ENCODE measurements at regions not wholly inside any gene's neighbourhood (a gene's known extent, or its start where the extent isn't known, plus 50 kb on each side); places are given as distances from the start of the nearest gene placed in this dataset.
A peak's percentile ranks its signal among the peaks of the same experiment; 100 is the strongest.

DNA sequence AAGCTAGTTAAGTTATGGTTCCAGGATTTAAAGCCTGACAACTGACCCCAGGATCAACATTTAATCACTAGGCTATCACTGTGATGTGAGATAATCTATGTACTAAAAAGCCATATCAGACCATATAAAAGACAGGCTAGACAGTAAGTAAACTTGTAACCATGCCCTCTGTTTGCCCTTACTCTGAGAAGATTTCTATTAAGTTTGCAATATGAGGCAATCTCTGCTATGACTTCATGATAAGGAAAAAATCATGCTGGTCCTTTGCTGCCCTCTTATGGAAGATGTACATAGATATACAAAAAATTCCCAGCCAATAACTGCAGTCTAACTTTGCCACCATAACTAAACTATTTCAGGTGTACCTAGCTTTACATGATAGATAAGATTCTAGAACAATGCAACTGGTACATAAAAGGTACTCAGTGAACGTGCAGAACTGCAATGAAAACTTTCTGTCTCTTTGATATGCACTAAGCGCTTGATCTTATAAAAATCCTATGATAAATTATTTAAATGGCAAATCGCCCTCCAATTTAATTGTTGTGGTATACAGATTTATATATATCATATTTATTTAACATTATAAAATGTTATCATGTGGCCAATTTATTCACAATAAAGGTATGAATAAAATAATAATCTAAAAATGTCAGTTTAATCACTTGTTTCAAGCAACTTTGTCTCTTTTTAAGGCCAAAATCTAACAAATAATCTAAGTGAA lies 70.5 kb downstream of the FAM217A start:
- DNase-seq: no peak

DNA sequence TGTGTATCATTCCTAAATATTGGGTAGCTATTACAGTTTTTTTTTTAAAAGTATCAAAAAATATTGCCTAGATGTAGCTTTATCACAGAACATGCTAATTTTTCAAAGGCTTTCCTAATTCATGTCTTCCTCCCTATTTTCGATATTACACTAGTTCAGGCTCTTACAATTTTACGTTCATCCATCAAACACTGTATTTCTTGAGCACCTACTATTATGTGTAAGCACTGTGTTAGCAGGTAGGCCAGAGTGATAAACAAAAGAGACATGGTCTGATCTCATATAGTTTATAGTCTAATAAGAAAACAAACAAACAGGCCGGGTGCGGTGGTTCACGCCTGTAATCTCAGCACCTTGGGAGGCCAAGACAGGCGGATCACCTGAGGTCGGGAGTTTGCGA lies 69.5 kb downstream of the FAM217A start:
- DNase-seq: no peak

DNA sequence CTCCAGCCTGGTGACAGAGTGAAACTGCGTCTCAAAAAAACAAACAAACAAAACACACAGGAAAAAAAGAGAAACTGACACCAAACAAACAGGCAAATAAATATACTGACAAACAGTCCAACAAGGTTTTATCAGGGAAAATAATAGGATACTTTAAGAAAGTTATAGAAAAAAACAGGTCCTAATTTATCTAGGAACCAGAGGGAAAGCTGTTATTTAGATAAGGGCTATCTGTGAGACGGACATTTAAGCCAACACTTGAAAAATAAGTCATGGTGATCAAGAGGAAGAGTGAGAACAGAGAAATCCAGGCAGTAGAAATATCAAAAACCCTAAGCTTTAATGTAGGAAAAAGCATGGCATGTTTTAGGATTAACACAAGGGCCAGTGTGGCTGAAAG lies 68.9 kb downstream of the FAM217A start:
- DNase-seq: no peak

DNA sequence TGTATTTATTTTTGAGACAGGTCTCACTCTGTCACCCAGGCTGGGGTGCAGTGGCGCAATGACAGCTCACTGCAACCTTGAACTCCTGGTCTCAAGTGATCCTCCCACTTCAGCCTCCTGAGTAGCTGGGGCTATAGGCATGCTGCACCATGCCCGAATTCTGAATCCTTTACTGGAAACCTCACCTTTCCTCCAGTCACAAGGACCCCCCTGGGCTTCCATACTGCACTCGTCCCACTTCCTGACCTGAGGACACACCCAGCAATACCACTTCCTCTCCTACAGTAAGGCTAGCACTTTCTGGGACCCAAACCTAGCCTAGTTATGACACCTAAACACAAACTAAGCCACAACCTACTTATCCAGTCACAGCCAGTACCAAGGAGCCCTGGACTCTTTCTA lies 68.2 kb downstream of the FAM217A start:
- DNase-seq: no peak

DNA sequence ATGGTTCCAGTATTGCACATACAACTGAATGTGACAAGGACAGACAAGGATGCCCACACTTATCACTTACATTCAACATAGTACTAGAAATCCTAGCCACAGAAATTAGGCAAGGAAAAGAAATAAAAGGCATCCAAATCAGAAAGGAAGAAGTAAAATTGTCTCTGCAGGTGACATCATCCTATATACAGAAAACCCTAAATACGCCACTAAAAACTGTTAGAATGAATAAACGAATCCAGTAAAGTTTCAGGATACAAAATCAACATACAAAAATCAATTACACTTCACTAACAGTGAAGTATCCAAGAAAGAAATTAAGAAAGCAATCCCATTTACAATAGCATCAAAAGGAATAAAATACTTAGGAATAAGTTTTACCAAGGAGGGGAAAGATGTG lies 66.1 kb downstream of the FAM217A start:
- DNase-seq: no peak

DNA sequence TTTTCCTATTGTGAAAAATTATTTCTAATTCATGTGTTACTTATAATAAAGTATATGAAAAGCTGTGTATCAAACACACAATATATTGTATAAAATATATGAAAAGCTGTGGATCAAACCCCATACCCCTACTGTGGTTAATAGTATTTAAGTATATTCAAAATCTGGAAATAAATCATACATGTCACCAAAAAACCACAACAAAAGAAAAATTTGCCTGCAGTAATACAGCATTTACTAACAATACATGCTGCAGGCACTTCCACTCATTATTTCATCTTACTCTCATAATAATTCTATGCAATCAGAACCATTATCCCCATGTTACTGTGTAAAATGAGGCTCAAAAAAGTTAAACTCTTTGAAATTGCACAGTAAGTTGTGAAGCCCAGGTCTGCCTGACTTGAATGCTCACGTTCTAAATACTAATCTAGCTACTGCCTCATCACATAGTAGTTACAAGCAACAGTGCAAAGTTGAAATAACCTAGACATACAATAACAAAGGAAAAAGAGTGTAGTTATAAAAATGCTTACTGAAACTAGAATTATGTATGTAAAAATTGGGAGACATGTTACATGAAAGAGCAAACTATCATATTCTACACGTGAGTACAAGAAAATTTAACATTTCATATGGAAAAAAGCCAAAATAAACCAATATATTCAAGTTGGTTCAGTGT lies 61.7 kb downstream of the FAM217A start:
- no peak for DNase-seq

DNA sequence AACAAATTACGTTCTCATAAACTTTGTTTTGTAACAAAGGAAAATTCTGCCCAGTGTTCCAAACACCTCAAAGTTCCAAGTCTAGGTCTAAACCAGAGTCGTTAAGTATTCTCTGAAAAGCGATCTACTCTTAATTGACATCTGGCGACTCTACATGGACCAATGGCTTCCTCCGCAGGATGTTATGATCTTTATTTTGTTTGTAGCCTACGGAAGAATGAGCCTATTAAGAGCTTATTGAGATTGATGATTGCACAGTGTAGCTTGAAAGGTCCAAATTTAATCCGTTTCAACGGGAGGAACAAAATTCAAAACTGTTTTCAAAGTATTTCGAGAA lies 61.1 kb downstream of the FAM217A start:
- DNase-seq: no peak

DNA sequence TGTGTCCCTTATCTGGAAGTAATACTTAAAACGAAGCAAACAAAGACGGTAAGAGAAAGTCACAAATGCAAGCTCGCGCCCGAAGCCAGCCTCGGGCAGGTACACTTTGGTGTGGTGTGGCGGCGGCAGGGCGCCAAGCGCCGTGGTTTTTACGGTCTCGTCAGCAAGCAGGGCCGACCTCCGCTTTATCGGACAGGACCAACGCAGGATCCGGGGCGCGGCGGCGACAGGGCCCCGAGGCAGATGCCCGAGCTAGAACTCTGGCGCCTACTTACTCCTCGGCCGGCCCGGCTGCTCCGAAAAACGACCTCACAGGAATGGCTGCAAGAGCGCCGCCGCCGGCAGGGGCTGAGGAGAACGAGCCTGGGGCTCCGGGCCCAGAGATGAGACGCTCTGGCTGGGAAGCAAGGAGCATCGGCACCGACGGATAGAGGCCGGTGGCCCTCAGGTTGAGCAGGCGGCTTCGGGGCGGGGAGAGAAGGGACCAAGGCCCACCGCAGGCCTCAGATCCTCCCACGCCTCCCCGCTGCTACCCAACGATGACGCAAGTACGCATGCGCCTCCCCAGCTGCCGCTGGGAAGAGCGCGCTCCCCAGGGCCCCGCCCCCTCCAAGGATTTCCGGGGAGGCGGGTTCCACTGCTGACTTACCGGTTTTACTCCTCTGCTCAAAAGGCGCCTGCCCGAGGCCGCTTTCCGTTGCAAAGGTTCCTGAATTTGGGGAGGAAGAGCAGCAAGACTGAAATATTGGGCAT lies 60.6 kb downstream of the FAM217A start:
- peak; percentile 72 for DNase-seq

All from NCI-H1092 (cell line).